Gastrocnemius medialis (tissue), 4 donors: ENCODE measurements at regions not wholly inside any gene's neighbourhood (a gene's known extent, or its start where the extent isn't known, plus 50 kb on each side); places are given as distances from the start of the nearest gene placed in this dataset.

ENCODE experiments used
- ATAC-seq, 2 donors: fragments of 150-250 bp; one replicate each; pipeline ENCODE4 v1.9.1; 2016
- DNase-seq, 2 donors: peaks; one replicate each; pipeline ENCODE4 v3.0.0-alpha.2; 2019
- H3K27ac ChIP-seq, 4 donors: fragments of 200-600 bp; sonication (generic); 1 replicate in 1 of 4; 2 replicates in 3 of 4; pipeline ENCODE4 v1.5.1; 2016 to 2018; ENCODE audit warnings: mild to moderate bottlenecking in 2 of 4, moderate library complexity in 1 of 4
- H3K27me3 ChIP-seq, 3 donors: fragments of 200-600 bp; sonication (generic) in 2 of 3; 1 replicate in 1 of 3; 2 replicates in 2 of 3; pipeline versions ENCODE4 v1.5.1 to v1.6.0; 2016 to 2019; ENCODE audit warnings: mild to moderate bottlenecking in 1 of 3, moderate library complexity in 1 of 3
- H3K36me3 ChIP-seq, 2 donors: fragments of 200-600 bp; sonication (generic) in 1 of 2; one replicate each; pipeline ENCODE4 v1.5.1; 2017 to 2018
- H3K4me1 ChIP-seq, 2 donors: fragments of 200-600 bp; sonication (generic) in 1 of 2; one replicate each; pipeline ENCODE4 v1.5.1; 2016 to 2017; ENCODE audit warnings: mild to moderate bottlenecking in 2 of 2
- H3K4me3 ChIP-seq, 4 donors: fragments of 200-600 bp; sonication (generic) in 3 of 4; 1 replicate in 1 of 4; 2 replicates in 3 of 4; pipeline ENCODE4 v1.5.1; 2016 to 2019; ENCODE audit warnings: mild to moderate bottlenecking in 2 of 4
- H3K9me3 ChIP-seq, 3 donors: fragments of 200-600 bp; sonication (generic) in 2 of 3; 1 replicate in 1 of 3; 2 replicates in 2 of 3; pipeline ENCODE4 v1.5.1; 2016 to 2019
- CTCF ChIP-seq, 5 experiments: fragments of 450-650 bp in 3 of 5; fragments of 200-600 bp in 2 of 5; sonication (generic) in 2 of 5; IDR thresholded peaks in 4 of 5; conservative IDR thresholded peaks in 1 of 5; 1 replicate in 4 of 5; 2 replicates in 1 of 5; pipeline ENCODE4 v1.5.1; 2016 to 2019; ENCODE audit warnings: antibody characterized with exemption in 5 of 5, mild to moderate bottlenecking in 3 of 5, moderate library complexity in 3 of 5
- POLR2A ChIP-seq, 2 donors: fragments of 450-650 bp; IDR thresholded peaks; one replicate each; pipeline ENCODE4 v1.6.1; 2017; ENCODE audit warnings: antibody characterized with exemption in 2 of 2, mild to moderate bottlenecking in 2 of 2, moderate library complexity in 2 of 2
- in situ Hi-C, 4 donors: fragments of 200-750 bp; cut with MboI; loops; one replicate each; pipeline versions ENCODE4 v1.15.0 to v1.8.0; 2017; ENCODE audit warnings: low sequenced_read_pairs in 4 of 4
- intact Hi-C: fragments of 100-400 bp; cut with DNase I; formaldehyde crosslinking; loops from one replicate; pipeline ENCODE4 v1.15.1; 2023; ENCODE audit warnings: low total_unique reads

- H3K27ac ChIP-seq, result no peak overlapping the region
- H3K9me3 ChIP-seq, result no peaks in the 10 kb centered on the region
- intact Hi-C loops (no loop called here), in situ Hi-C loops (no loop called here)
- H3K27me3 ChIP-seq, result no peaks in the 10 kb centered on the region
- TF ChIP-seq CTCF (IDR thresholded peaks at IDR 0.05 in 4 of 5, conservative IDR thresholded peaks at IDR 0.05 in 1 of 5) (no peak), POLR2A (IDR thresholded peaks at IDR 0.05) (no peak)
- H3K36me3 ChIP-seq, result no peaks in the 10 kb centered on the region
- no peak for ATAC-seq
- DNase-seq, result no peak
- no peaks in the 10 kb centered on the region for H3K4me1 ChIP-seq
- no peak overlapping the region for H3K4me3 ChIP-seq
These were observed 135.9 kb upstream of the SERPINE2 start for GRCh38 chr2:224174990-224175389.

GRCh38 chr2:224174521-224174920, 135.4 kb upstream of the SERPINE2 start:
- no peak overlapping the region for H3K27ac ChIP-seq
- H3K36me3 ChIP-seq, result no peaks in the 10 kb centered on the region
- intact Hi-C loops (no loop called here), in situ Hi-C loops (no loop called here)
- ATAC-seq, result no peak
- TF ChIP-seq POLR2A (IDR thresholded peaks at IDR 0.05) (no peak), CTCF (IDR thresholded peaks at IDR 0.05 in 4 of 5, conservative IDR thresholded peaks at IDR 0.05 in 1 of 5) (no peak)
- H3K9me3 ChIP-seq, result no peaks in the 10 kb centered on the region
- no peak for DNase-seq
- H3K4me1 ChIP-seq, result no peaks in the 10 kb centered on the region
- H3K27me3 ChIP-seq, result no peaks in the 10 kb centered on the region
- no peak overlapping the region for H3K4me3 ChIP-seq

- in situ Hi-C loops (no loop called here), intact Hi-C loops (no loop called here)
- DNase-seq (no peak), ATAC-seq (no peak)
- Histone ChIP-seq H3K4me1 (no peaks in the 10 kb centered on the region), H3K9me3 (no peaks in the 10 kb centered on the region), H3K36me3 (no peaks in the 10 kb centered on the region), H3K4me3 (no peak overlapping the region), H3K27me3 (no peaks in the 10 kb centered on the region), H3K27ac (no peak overlapping the region)
- TF ChIP-seq POLR2A (IDR thresholded peaks at IDR 0.05) (no peak), CTCF (IDR thresholded peaks at IDR 0.05 in 4 of 5, conservative IDR thresholded peaks at IDR 0.05 in 1 of 5) (no peak)
These were observed 134.8 kb upstream of the SERPINE2 start for GRCh38 chr2:224173933-224174332.

GRCh38 chr2:224173210-224173609, 134.1 kb upstream of the SERPINE2 start:
- H3K27ac ChIP-seq, result no peak overlapping the region
- DNase-seq, result no peak
- no peaks in the 10 kb centered on the region for H3K9me3 ChIP-seq
- TF ChIP-seq CTCF (IDR thresholded peaks at IDR 0.05 in 4 of 5, conservative IDR thresholded peaks at IDR 0.05 in 1 of 5), result no peak
- no peak overlapping the region for H3K4me3 ChIP-seq
- no peak for ATAC-seq
- intact Hi-C loops, result no loop called here
- in situ Hi-C loops, result no loop called here
- H3K4me1 ChIP-seq, result no peaks in the 10 kb centered on the region
- H3K27me3 ChIP-seq, result no peaks in the 10 kb centered on the region
- H3K36me3 ChIP-seq, result no peaks in the 10 kb centered on the region

- in situ Hi-C loops, result no loop called here
- DNase-seq, result no peak
- no peak for TF ChIP-seq POLR2A (IDR thresholded peaks at IDR 0.05)
- no peak for TF ChIP-seq CTCF (IDR thresholded peaks at IDR 0.05 in 4 of 5, conservative IDR thresholded peaks at IDR 0.05 in 1 of 5)
- Histone ChIP-seq H3K27me3 (no peaks in the 10 kb centered on the region), H3K4me1 (no peaks in the 10 kb centered on the region), H3K27ac (no peak overlapping the region), H3K9me3 (no peaks in the 10 kb centered on the region), H3K36me3 (no peaks in the 10 kb centered on the region), H3K4me3 (no peak overlapping the region)
- intact Hi-C loops, result no loop called here
- ATAC-seq, result no peak
These were observed 132.1 kb upstream of the SERPINE2 start for GRCh38 chr2:224171226-224171625.
